Calu3 (cell line): ENCODE measurements at regions not wholly inside any gene's neighbourhood (a gene's known extent, or its start where the extent isn't known, plus 50 kb on each side); places are given as distances from the start of the nearest gene placed in this dataset.

Experiments
- BruUV-seq: library from RNA; stranded (reverse); fragments of 400-500 nt; replicated peaks from 2 replicates; lab custom pipeline; 2021; lab: Mats Ljungman, UMichigan
- CTCF ChIA-PET: fragments of 300-600 bp; sonication (Branson Sonifier 250); formaldehyde crosslinking; loops from one replicate; lab custom pipeline; 2022; ENCODE audit warnings: antibody characterized with exemption; lab: Charles Lee
- DNase-seq: peaks from one replicate; pipeline ENCODE4 v3.0.0; 2022
- H3K27ac Mint-ChIP-seq: one replicate; pipeline ENCODE4 v1.8.0; 2022; ENCODE audit warnings: mixed read lengths; ENCODE audit not compliant: unreplicated experiment
- H3K27me3 Mint-ChIP-seq: one replicate; pipeline ENCODE4 v1.8.0; 2022; ENCODE audit warnings: mixed read lengths; ENCODE audit not compliant: unreplicated experiment
- H3K36me3 Mint-ChIP-seq: one replicate; pipeline ENCODE4 v1.8.0; 2022; ENCODE audit warnings: mild to moderate bottlenecking, moderate library complexity, mixed read lengths; ENCODE audit not compliant: insufficient read depth, unreplicated experiment
- H3K4me1 Mint-ChIP-seq: one replicate; pipeline ENCODE4 v1.8.0; 2022; ENCODE audit warnings: mild to moderate bottlenecking, low read depth, mixed read lengths; ENCODE audit not compliant: unreplicated experiment
- H3K4me3 Mint-ChIP-seq: one replicate; pipeline ENCODE4 v1.8.0; 2022; ENCODE audit warnings: mild to moderate bottlenecking, low read depth, moderate library complexity, mixed read lengths; ENCODE audit not compliant: unreplicated experiment
- H3K9me3 Mint-ChIP-seq: one replicate; pipeline ENCODE4 v1.8.0; 2022; ENCODE audit warnings: low read depth, mixed read lengths; ENCODE audit not compliant: unreplicated experiment
- CTCF ChIP-seq: fragments of 200-600 bp; IDR thresholded peaks from one replicate; pipeline ENCODE4 v1.8.0; 2022; ENCODE audit warnings: antibody characterized with exemption; ENCODE audit not compliant: unreplicated experiment
- intact Hi-C: fragments of 100-400 bp; cut with micrococcal nuclease; formaldehyde crosslinking; loops from one replicate; pipeline ENCODE4 v1.10.0; 2022; ENCODE audit not compliant: unreplicated experiment

- Mint-ChIP-seq H3K27ac (no peak overlapping the region), H3K27me3 (no peaks in the 10 kb centered on the region), H3K4me3 (no peak overlapping the region), H3K36me3 (no peaks in the 10 kb centered on the region), H3K9me3 (peaks cover 17% of the 10 kb centered on the region), H3K4me1 (no peaks in the 10 kb centered on the region)
- TF ChIP-seq CTCF: no peak
- CTCF ChIA-PET: no interaction called here
- DNase-seq: no peak
- intact Hi-C loops: no loop called here
- BruUV-seq: no TSS peak
These were observed 958.6 kb downstream of the KCNMA1 start for GRCh38 chr10:76679030-76679429.

GRCh38 chr10:76675951-76676587 is 961.5 kb downstream of the KCNMA1 start:
- Mint-ChIP-seq H3K27ac (no peak overlapping the region), H3K9me3 (peaks cover 29% of the 10 kb centered on the region), H3K36me3 (no peaks in the 10 kb centered on the region), H3K4me3 (no peak overlapping the region), H3K4me1 (no peaks in the 10 kb centered on the region), H3K27me3 (no peaks in the 10 kb centered on the region)
- intact Hi-C loops: no loop called here
- CTCF ChIA-PET: no interaction called here
- DNase-seq: no peak
- BruUV-seq: no TSS peak
- TF ChIP-seq CTCF: no peak

GRCh38 chr10:76675561-76675950 is 962.1 kb downstream of the KCNMA1 start:
- CTCF ChIA-PET: no interaction called here
- Mint-ChIP-seq H3K27me3 (no peaks in the 10 kb centered on the region), H3K36me3 (no peaks in the 10 kb centered on the region), H3K27ac (no peak overlapping the region), H3K9me3 (peaks cover 24% of the 10 kb centered on the region), H3K4me3 (no peak overlapping the region), H3K4me1 (no peaks in the 10 kb centered on the region)
- no peak for DNase-seq
- no peak for TF ChIP-seq CTCF
- intact Hi-C loops: no loop called here
- BruUV-seq: no TSS peak

GRCh38 chr10:76667408-76668370 is 969.9 kb downstream of the KCNMA1 start:
- Mint-ChIP-seq H3K27ac (no peak overlapping the region), H3K9me3 (peaks cover 23% of the 10 kb centered on the region), H3K4me3 (no peak overlapping the region), H3K4me1 (no peaks in the 10 kb centered on the region), H3K27me3 (no peaks in the 10 kb centered on the region), H3K36me3 (no peaks in the 10 kb centered on the region)
- DNase-seq: no peak
- BruUV-seq: no TSS peak
- intact Hi-C loops: no loop called here
- TF ChIP-seq CTCF: no peak
- CTCF ChIA-PET: no interaction called here
